ENCODE measurements at regions not wholly inside any gene's neighbourhood (a gene's known extent, or its start where the extent isn't known, plus 50 kb on each side); places are given as distances from the start of the nearest gene placed in this dataset.

DNA sequence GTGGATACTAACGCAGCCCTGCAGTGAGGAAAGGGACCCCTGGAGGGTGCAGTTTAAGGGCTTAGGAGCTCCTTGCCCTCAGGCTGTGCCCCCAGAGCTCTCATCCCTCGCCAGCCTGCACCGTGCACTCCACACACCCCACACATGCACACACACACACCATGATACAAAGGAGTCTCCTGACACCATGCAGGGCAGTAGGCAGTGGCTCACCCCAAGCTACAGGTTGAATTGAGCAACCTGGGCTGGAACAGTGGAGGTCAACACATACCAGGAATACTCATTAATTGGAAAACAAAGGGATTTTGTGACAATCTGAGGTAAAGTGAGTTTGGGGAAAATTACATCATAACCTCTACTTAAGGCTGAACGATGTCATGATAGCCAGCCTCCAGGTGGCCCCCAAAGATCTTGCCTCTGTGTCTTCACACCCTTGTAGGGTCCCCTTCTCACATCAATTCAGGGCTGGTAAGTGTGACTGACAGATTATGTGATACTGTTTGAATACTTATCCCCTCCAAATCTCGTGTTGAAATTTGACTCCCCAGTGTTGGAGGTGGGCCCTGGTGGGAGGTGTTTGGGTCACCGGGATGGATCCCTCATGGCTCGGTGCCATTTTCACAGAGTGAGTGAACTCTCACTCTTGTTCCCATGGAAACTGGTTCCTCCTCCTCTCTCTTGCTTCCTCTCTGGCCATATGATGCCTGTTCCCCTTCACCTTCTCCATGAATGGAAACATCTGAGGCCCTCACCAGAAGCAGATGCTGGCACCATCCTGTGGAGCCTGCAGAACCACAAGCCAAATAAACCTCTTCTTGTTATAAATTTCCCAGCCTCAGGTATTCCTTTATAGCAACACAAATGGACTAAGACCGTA, 111.0 kb upstream of the RAB4A start:
- no peaks in the 10 kb centered on the region for H3K27me3 ChIP-seq (replicated peaks in 2 of 5; ENCODE audit: control insufficient read depth in 4 of 5, insufficient read depth in 5 of 5, low read length in 4 of 5)
- H3K9me3 ChIP-seq (ENCODE audit: control extremely low read depth in 1 of 5, control insufficient read depth in 4 of 5, insufficient read depth in 2 of 5, low read depth in 1 of 5, low read length in 4 of 5), result no peaks in the 10 kb centered on the region
- DNase-seq, result peak in 2 of 3 donors; percentile 38 to 48
- WGBS (ENCODE audit: insufficient coverage), result 91% methylated on average over 5 of the region's 8 CpGs
- H3K4me3 ChIP-seq (ENCODE audit: control insufficient read depth in 1 of 7, extremely low read depth in 1 of 7, insufficient read depth in 4 of 7, low read depth in 2 of 7, low read length in 6 of 7), result no peak overlapping the region
- ChIA-PET CTCF (interaction anchor here (0.7 to 1.5 kb wide), 2 partner anchors 68 to 95 kb away, joined by 3 read pairs; no protein-coding TSS in a partner anchor), POLR2A (no interaction called here)
- H3K36me3 ChIP-seq (ENCODE audit: control insufficient read depth in 4 of 4, insufficient read depth in 4 of 4, low read length in 3 of 4), result no peaks in the 10 kb centered on the region
- H3K27ac ChIP-seq (ENCODE audit: insufficient read depth in 1 of 2, low read depth in 1 of 2, low read length in 2 of 2, poor library complexity in 1 of 2, severe bottlenecking in 2 of 2), result no peak overlapping the region
- peaks cover 9 to 46% (median 41%) of the 10 kb centered on the region in 4 experiments for H3K4me1 ChIP-seq (ENCODE audit: control extremely low read depth in 1 of 4, control insufficient read depth in 4 of 4, insufficient read depth in 4 of 4, low read length in 3 of 4)

DNA sequence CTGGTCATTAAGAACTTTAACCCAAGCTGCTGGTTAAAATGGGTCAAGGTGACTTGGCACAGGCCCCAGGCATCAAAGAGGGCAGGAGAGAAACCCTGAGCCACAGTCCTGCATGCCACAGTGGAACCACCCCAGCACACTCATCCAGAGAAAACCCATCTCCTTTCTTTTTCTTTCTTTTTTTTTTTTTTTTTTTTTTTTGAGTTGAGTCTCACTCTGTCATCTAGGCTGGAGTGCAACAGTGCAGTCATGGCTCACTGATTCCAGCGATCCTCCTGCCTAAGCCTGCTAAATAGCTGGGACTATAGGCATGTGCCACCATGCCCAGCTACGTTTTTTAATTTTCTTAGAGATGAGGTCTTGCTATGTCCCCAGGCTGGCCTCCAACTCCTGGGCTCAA, 109.2 kb upstream of the RAB4A start:
- H3K27ac ChIP-seq (ENCODE audit: insufficient read depth in 1 of 2, low read depth in 1 of 2, low read length in 2 of 2, poor library complexity in 1 of 2, severe bottlenecking in 2 of 2), result no peak overlapping the region
- no peak for DNase-seq
- H3K27me3 ChIP-seq (replicated peaks in 2 of 5; ENCODE audit: control insufficient read depth in 4 of 5, insufficient read depth in 5 of 5, low read length in 4 of 5), result no peaks in the 10 kb centered on the region
- no peaks in the 10 kb centered on the region for H3K9me3 ChIP-seq (ENCODE audit: control extremely low read depth in 1 of 5, control insufficient read depth in 4 of 5, insufficient read depth in 2 of 5, low read depth in 1 of 5, low read length in 4 of 5)
- H3K4me3 ChIP-seq (ENCODE audit: control insufficient read depth in 1 of 7, extremely low read depth in 1 of 7, insufficient read depth in 4 of 7, low read depth in 2 of 7, low read length in 6 of 7), result no peak overlapping the region
- CTCF ChIA-PET, result interaction anchor here (0.8 to 2.1 kb wide), 2 partner anchors 10 to 65 kb away, joined by 3 to 8 read pairs; no protein-coding TSS in a partner anchor
- no peaks in the 10 kb centered on the region for H3K36me3 ChIP-seq (ENCODE audit: control insufficient read depth in 4 of 4, insufficient read depth in 4 of 4, low read length in 3 of 4)
- POLR2A ChIA-PET, result interaction anchor here (0.6 kb wide), 1 partner anchor 20 kb away, joined by 4 read pairs; no protein-coding TSS in a partner anchor
- peaks cover 4 to 31% (median 27%) of the 10 kb centered on the region in 4 experiments for H3K4me1 ChIP-seq (ENCODE audit: control extremely low read depth in 1 of 4, control insufficient read depth in 4 of 4, insufficient read depth in 4 of 4, low read length in 3 of 4)
- 94% methylated on average over 2 of the region's 2 CpGs for WGBS (ENCODE audit: insufficient coverage)

- WGBS (ENCODE audit: insufficient coverage), result 93% methylated on average over 2 of the region's 11 CpGs
- Histone ChIP-seq H3K27me3 (replicated peaks in 2 of 5; ENCODE audit: control insufficient read depth in 4 of 5, insufficient read depth in 5 of 5, low read length in 4 of 5) (no peaks in the 10 kb centered on the region), H3K9me3 (ENCODE audit: control extremely low read depth in 1 of 5, control insufficient read depth in 4 of 5, insufficient read depth in 2 of 5, low read depth in 1 of 5, low read length in 4 of 5) (no peaks in the 10 kb centered on the region), H3K4me1 (ENCODE audit: control extremely low read depth in 1 of 4, control insufficient read depth in 4 of 4, insufficient read depth in 4 of 4, low read length in 3 of 4) (peaks cover 4 to 23% (median 17%) of the 10 kb centered on the region in 4 experiments), H3K27ac (ENCODE audit: insufficient read depth in 1 of 2, low read depth in 1 of 2, low read length in 2 of 2, poor library complexity in 1 of 2, severe bottlenecking in 2 of 2) (no peak overlapping the region), H3K4me3 (ENCODE audit: control insufficient read depth in 1 of 7, extremely low read depth in 1 of 7, insufficient read depth in 4 of 7, low read depth in 2 of 7, low read length in 6 of 7) (no peak overlapping the region), H3K36me3 (ENCODE audit: control insufficient read depth in 4 of 4, insufficient read depth in 4 of 4, low read length in 3 of 4) (no peaks in the 10 kb centered on the region)
- no peak for DNase-seq
- POLR2A ChIA-PET, result no interaction called here
- CTCF ChIA-PET, result interaction anchor here (2.1 kb wide), 1 partner anchor 64 kb away, joined by 8 read pairs; no protein-coding TSS in a partner anchor
Measured at GRCh38 chr1:229162825-229163515, 107.9 kb upstream of the RAB4A start.

GRCh38 chr1:229164348-229164747, 106.6 kb upstream of the RAB4A start:
- POLR2A ChIA-PET, result interaction anchor here (0.7 kb wide), 1 partner anchor 175 kb away, joined by 3 read pairs; no protein-coding TSS in a partner anchor
- H3K27me3 ChIP-seq (replicated peaks in 2 of 5; ENCODE audit: control insufficient read depth in 4 of 5, insufficient read depth in 5 of 5, low read length in 4 of 5), result no peaks in the 10 kb centered on the region
- H3K27ac ChIP-seq (ENCODE audit: insufficient read depth in 1 of 2, low read depth in 1 of 2, low read length in 2 of 2, poor library complexity in 1 of 2, severe bottlenecking in 2 of 2), result no peak overlapping the region
- no peak overlapping the region for H3K4me3 ChIP-seq (ENCODE audit: control insufficient read depth in 1 of 7, extremely low read depth in 1 of 7, insufficient read depth in 4 of 7, low read depth in 2 of 7, low read length in 6 of 7)
- WGBS (ENCODE audit: insufficient coverage), result 100% methylated on average over 1 of the region's 1 CpG
- DNase-seq, result no peak
- H3K4me1 ChIP-seq (ENCODE audit: control extremely low read depth in 1 of 4, control insufficient read depth in 4 of 4, insufficient read depth in 4 of 4, low read length in 3 of 4), result peaks cover 0 to 9% (median 4%) of the 10 kb centered on the region in 4 experiments
- CTCF ChIA-PET, result no interaction called here
- H3K36me3 ChIP-seq (ENCODE audit: control insufficient read depth in 4 of 4, insufficient read depth in 4 of 4, low read length in 3 of 4), result no peaks in the 10 kb centered on the region
- H3K9me3 ChIP-seq (ENCODE audit: control extremely low read depth in 1 of 5, control insufficient read depth in 4 of 5, insufficient read depth in 2 of 5, low read depth in 1 of 5, low read length in 4 of 5), result no peaks in the 10 kb centered on the region

GRCh38 chr1:229164836-229165735, 105.8 kb upstream of the RAB4A start:
- CTCF ChIA-PET, result interaction anchor here (0.7 to 0.8 kb wide), 2 partner anchors 9 to 57 kb away, joined by 3 to 4 read pairs; no protein-coding TSS in a partner anchor
- Histone ChIP-seq H3K27ac (ENCODE audit: insufficient read depth in 1 of 2, low read depth in 1 of 2, low read length in 2 of 2, poor library complexity in 1 of 2, severe bottlenecking in 2 of 2) (no peak overlapping the region), H3K27me3 (replicated peaks in 2 of 5; ENCODE audit: control insufficient read depth in 4 of 5, insufficient read depth in 5 of 5, low read length in 4 of 5) (no peaks in the 10 kb centered on the region), H3K36me3 (ENCODE audit: control insufficient read depth in 4 of 4, insufficient read depth in 4 of 4, low read length in 3 of 4) (no peaks in the 10 kb centered on the region), H3K4me1 (ENCODE audit: control extremely low read depth in 1 of 4, control insufficient read depth in 4 of 4, insufficient read depth in 4 of 4, low read length in 3 of 4) (peaks cover 0 to 2% (median under 1%) of the 10 kb centered on the region in 4 experiments), H3K4me3 (ENCODE audit: control insufficient read depth in 1 of 7, extremely low read depth in 1 of 7, insufficient read depth in 4 of 7, low read depth in 2 of 7, low read length in 6 of 7) (no peak overlapping the region), H3K9me3 (ENCODE audit: control extremely low read depth in 1 of 5, control insufficient read depth in 4 of 5, insufficient read depth in 2 of 5, low read depth in 1 of 5, low read length in 4 of 5) (no peaks in the 10 kb centered on the region)
- peak in 1 of 3 donors; percentile 15 for DNase-seq
- POLR2A ChIA-PET, result no interaction called here
- WGBS (ENCODE audit: insufficient coverage), result 85% methylated on average over 10 of the region's 12 CpGs

DNA sequence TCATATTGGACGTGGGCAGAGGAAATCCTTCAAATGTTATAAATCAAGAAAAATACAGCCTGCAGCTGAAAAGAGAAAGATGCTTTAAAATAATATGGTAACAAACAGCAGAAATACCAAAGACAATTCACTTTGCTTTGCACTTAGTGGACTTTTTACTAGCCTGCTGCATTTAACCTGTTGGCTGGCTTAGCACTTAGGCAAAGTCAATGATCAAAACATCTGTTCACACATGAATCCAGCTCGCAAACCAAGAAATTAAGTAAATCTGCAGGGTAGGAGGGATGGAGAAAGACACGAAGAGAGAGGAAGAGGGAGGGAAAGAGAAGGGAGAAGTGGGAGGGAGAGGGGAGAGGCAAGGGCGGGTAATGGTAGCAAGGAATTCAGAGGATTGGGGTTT, 103.6 kb upstream of the RAB4A start:
- Histone ChIP-seq H3K36me3 (ENCODE audit: control insufficient read depth in 4 of 4, insufficient read depth in 4 of 4, low read length in 3 of 4) (no peaks in the 10 kb centered on the region), H3K4me3 (ENCODE audit: control insufficient read depth in 1 of 7, extremely low read depth in 1 of 7, insufficient read depth in 4 of 7, low read depth in 2 of 7, low read length in 6 of 7) (no peak overlapping the region), H3K27me3 (replicated peaks in 2 of 5; ENCODE audit: control insufficient read depth in 4 of 5, insufficient read depth in 5 of 5, low read length in 4 of 5) (no peaks in the 10 kb centered on the region), H3K27ac (ENCODE audit: insufficient read depth in 1 of 2, low read depth in 1 of 2, low read length in 2 of 2, poor library complexity in 1 of 2, severe bottlenecking in 2 of 2) (no peak overlapping the region), H3K4me1 (ENCODE audit: control extremely low read depth in 1 of 4, control insufficient read depth in 4 of 4, insufficient read depth in 4 of 4, low read length in 3 of 4) (peaks cover 0 to 1% (median 0%) of the 10 kb centered on the region in 4 experiments), H3K9me3 (ENCODE audit: control extremely low read depth in 1 of 5, control insufficient read depth in 4 of 5, insufficient read depth in 2 of 5, low read depth in 1 of 5, low read length in 4 of 5) (no peaks in the 10 kb centered on the region)
- POLR2A ChIA-PET, result no interaction called here
- no peak for DNase-seq
- 80% methylated on average over 1 of the region's 4 CpGs for WGBS (ENCODE audit: insufficient coverage)
- CTCF ChIA-PET, result interaction anchor here (1.4 to 1.6 kb wide), 2 partner anchors 59 to 62 kb away, joined by 3 read pairs; no protein-coding TSS in a partner anchor
